Naive thymus-derived CD4-positive, alpha-beta T cell (primary cell): ENCODE measurements at regions not wholly inside any gene's neighbourhood (a gene's known extent, or its start where the extent isn't known, plus 50 kb on each side); places are given as distances from the start of the nearest gene placed in this dataset.

Experiments used
- ATAC-seq: fragments of 150-1000 bp; cut with Tn5 transposase; 2 replicates; pipeline ENCODE4 v1.10.0; 2021; ENCODE audit warnings: mild to moderate bottlenecking, moderate library complexity
- CTCF ChIA-PET: fragments of 350-600 bp; sonication (Branson Sonifier 250); formaldehyde crosslinking; loops from one replicate; lab custom pipeline; 2021; ENCODE audit warnings: antibody characterized with exemption; lab: Charles Lee
- POLR2A ChIA-PET: fragments of 350-600 bp; sonication (Branson Sonifier 250); formaldehyde crosslinking; loops from one replicate; lab custom pipeline; 2021; ENCODE audit warnings: antibody characterized with exemption, inconsistent platforms; lab: Charles Lee
- DNase-seq, 9 donors: peaks; one replicate each; pipeline versions ENCODE4 v3.0.0 to v3.0.0-alpha.2; 2020 to 2022; ENCODE audit warnings: mixed read lengths in 1 of 9
- H3K27ac ChIP-seq: one replicate; pipeline ENCODE4 v1.7.0; 2013; ENCODE audit warnings: mild to moderate bottlenecking, low read depth, low read length, moderate library complexity
- H3K27me3 ChIP-seq, 2 donors: one replicate each; pipeline ENCODE4 v1.7.0; 2013; ENCODE audit warnings: low read length in 2 of 2, mild to moderate bottlenecking in 2 of 2, moderate library complexity in 2 of 2; ENCODE audit not compliant: control insufficient read depth in 2 of 2, insufficient read depth in 2 of 2
- H3K36me3 ChIP-seq, 3 experiments: 1 replicate in 2 of 3; 2 replicates in 1 of 3; pipeline ENCODE4 v1.7.0; 2013; ENCODE audit warnings: low read length in 3 of 3, mild to moderate bottlenecking in 3 of 3, moderate library complexity in 1 of 3; ENCODE audit not compliant: insufficient read depth in 3 of 3, control insufficient read depth in 2 of 3
- H3K4me1 ChIP-seq, 2 donors: one replicate each; pipeline ENCODE4 v1.7.0; 2013; ENCODE audit warnings: low read length in 2 of 2, mild to moderate bottlenecking in 2 of 2, moderate library complexity in 1 of 2; ENCODE audit not compliant: control insufficient read depth in 2 of 2, insufficient read depth in 2 of 2
- H3K4me3 ChIP-seq: 2 replicates; pipeline ENCODE4 v1.7.0; 2013; ENCODE audit warnings: mild to moderate bottlenecking, low read length
- H3K9me3 ChIP-seq, 3 experiments: 1 replicate in 2 of 3; 2 replicates in 1 of 3; pipeline ENCODE4 v1.7.0; 2013; ENCODE audit warnings: low read length in 3 of 3; ENCODE audit not compliant: control insufficient read depth in 2 of 3
- H3K27ac Mint-ChIP-seq, 9 donors: one replicate each; pipeline ENCODE4 v1.8.0; 2020 to 2022; ENCODE audit warnings: mixed read lengths in 9 of 9, mild to moderate bottlenecking in 8 of 9, moderate library complexity in 5 of 9, inconsistent platforms in 2 of 9
- H3K27me3 Mint-ChIP-seq, 5 donors: one replicate each; pipeline ENCODE4 v1.8.0; 2021 to 2022; ENCODE audit warnings: mixed read lengths in 5 of 5, mild to moderate bottlenecking in 1 of 5
- H3K36me3 Mint-ChIP-seq, 5 donors: one replicate each; pipeline ENCODE4 v1.8.0; 2020 to 2022; ENCODE audit warnings: mixed read lengths in 5 of 5, mild to moderate bottlenecking in 3 of 5, inconsistent platforms in 1 of 5
- H3K4me1 Mint-ChIP-seq, 7 donors: one replicate each; pipeline ENCODE4 v1.8.0; 2020 to 2022; ENCODE audit warnings: mixed read lengths in 7 of 7, mild to moderate bottlenecking in 3 of 7, inconsistent platforms in 1 of 7
- H3K4me3 Mint-ChIP-seq, 10 donors: one replicate each; pipeline ENCODE4 v1.8.0; 2020 to 2022; ENCODE audit warnings: mild to moderate bottlenecking in 10 of 10, mixed read lengths in 10 of 10, moderate library complexity in 6 of 10, inconsistent platforms in 2 of 10
- H3K9me3 Mint-ChIP-seq, 11 donors: one replicate each; pipeline ENCODE4 v1.8.0; 2020 to 2022; ENCODE audit warnings: mixed read lengths in 11 of 11, mild to moderate bottlenecking in 4 of 11, inconsistent platforms in 1 of 11, moderate library complexity in 1 of 11
- intact Hi-C, 2 donors: fragments of 100-400 bp; cut with micrococcal nuclease; formaldehyde crosslinking; loops; one replicate each; pipeline ENCODE4 v1.15.1; 2023

DNA sequence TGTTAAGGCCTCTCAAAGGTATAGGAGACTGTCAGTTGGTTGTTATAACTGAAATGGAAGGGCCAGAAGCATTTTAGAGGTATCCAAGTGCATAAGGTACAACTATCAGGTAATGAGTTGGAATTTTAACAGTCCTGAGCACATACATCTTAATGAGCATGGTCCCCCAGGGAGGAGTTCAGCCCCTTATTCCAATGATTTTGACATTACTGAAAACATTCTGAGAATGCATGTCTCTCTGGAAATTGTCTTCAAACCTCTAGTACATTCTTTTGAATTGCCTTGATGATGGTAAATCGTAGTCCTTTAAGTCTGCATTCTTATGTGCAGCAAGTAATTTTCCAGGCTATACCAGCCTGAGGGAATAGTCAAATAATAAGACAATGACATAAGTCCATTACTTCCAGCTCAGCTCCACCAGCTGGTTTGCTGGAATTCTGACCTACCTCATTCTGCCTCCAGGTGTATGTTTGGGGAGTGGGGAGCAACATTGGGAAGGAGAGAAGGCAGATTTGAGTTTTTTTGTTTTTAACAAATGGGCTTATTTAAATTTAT is 239.2 kb downstream of the MSRB3 start:
- DNase-seq = no peak
- Mint-ChIP-seq H3K4me3 (no peak overlapping the region), H3K4me1 (no peaks in the 10 kb centered on the region), H3K27me3 (peaks cover 0 to 14% (median 5%) of the 10 kb centered on the region in 5 donors), H3K36me3 (no peaks in the 10 kb centered on the region), H3K27ac (no peak overlapping the region), H3K9me3 (peaks cover 0 to 3% (median 0%) of the 10 kb centered on the region in 11 donors)
- no peaks in the 10 kb centered on the region for H3K36me3 ChIP-seq
- POLR2A ChIA-PET = no interaction called here
- intact Hi-C loops = no loop called here
- no peak overlapping the region for H3K27ac ChIP-seq
- ATAC-seq = no peak
- no peaks in the 10 kb centered on the region for H3K27me3 ChIP-seq
- no peak overlapping the region for H3K4me3 ChIP-seq
- CTCF ChIA-PET = no interaction called here
- no peaks in the 10 kb centered on the region for H3K9me3 ChIP-seq
- H3K4me1 ChIP-seq = no peaks in the 10 kb centered on the region

DNA sequence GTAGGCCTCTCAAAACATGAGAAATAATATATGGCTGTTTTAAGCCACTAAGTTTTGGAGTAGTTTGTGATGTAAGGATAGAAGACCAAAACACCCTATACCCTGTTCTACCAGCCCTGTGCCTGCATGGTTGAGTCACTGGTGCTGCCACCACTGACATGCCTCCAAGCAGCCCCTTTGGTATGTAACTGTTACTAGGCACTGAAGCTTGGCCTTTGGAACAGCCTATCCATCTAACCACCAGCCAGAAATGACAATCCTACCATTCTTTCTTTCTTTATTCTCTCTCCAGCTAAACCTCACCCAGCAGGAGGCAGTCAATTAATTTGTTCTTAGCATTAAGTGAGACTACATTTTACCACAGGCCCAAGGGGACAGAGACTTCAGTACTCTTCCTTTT is 240.3 kb downstream of the MSRB3 start:
- CTCF ChIA-PET = no interaction called here
- H3K4me1 ChIP-seq = no peaks in the 10 kb centered on the region

DNA sequence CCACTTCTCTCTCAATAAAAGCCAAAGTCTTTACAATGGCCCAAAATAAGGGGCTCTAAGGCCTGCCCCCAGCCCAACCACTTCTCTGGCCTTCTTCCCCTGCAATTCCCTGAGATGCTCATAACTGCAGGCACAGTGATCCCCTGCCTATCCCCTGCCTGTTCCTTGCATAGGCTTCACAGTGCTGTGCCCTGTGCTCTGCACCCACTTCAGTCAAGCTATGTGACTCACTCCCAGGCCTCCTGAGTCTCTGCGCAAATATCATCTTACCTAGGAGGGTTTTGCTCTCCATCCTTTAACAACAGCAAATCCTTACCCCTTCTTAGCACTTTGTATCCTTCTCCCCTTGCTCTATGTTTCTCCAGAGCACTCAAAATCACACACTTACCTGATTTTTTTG is 242.2 kb downstream of the MSRB3 start:
- no peak overlapping the region for H3K4me3 Mint-ChIP-seq
- peaks cover 0 to 20% (median 5%) of the 10 kb centered on the region in 5 donors for H3K27me3 Mint-ChIP-seq
- H3K27ac Mint-ChIP-seq = no peak overlapping the region
- H3K9me3 Mint-ChIP-seq = peaks cover 0 to 5% (median 0%) of the 10 kb centered on the region in 11 donors
- ChIA-PET CTCF (no interaction called here), POLR2A (no interaction called here)
- Histone ChIP-seq H3K27me3 (no peaks in the 10 kb centered on the region), H3K4me3 (no peak overlapping the region), H3K27ac (no peak overlapping the region), H3K4me1 (no peaks in the 10 kb centered on the region), H3K9me3 (no peaks in the 10 kb centered on the region), H3K36me3 (no peaks in the 10 kb centered on the region)
- ATAC-seq = no peak
- intact Hi-C loops = no loop called here
- no peaks in the 10 kb centered on the region for H3K36me3 Mint-ChIP-seq
- no peaks in the 10 kb centered on the region for H3K4me1 Mint-ChIP-seq
- no peak for DNase-seq

More for the DNA sequence above, 240.3 kb downstream of the MSRB3 start:
- POLR2A ChIA-PET = no interaction called here
- Histone ChIP-seq H3K36me3 (no peaks in the 10 kb centered on the region), H3K27ac (no peak overlapping the region), H3K27me3 (no peaks in the 10 kb centered on the region), H3K9me3 (no peaks in the 10 kb centered on the region), H3K4me3 (no peak overlapping the region)
- intact Hi-C loops = no loop called here
- no peaks in the 10 kb centered on the region for H3K4me1 Mint-ChIP-seq
- no peak for DNase-seq
- H3K27ac Mint-ChIP-seq = no peak overlapping the region
- no peak overlapping the region for H3K4me3 Mint-ChIP-seq
- H3K27me3 Mint-ChIP-seq = peaks cover 0 to 16% (median 5%) of the 10 kb centered on the region in 5 donors
- no peak for ATAC-seq
- H3K36me3 Mint-ChIP-seq = no peaks in the 10 kb centered on the region
- H3K9me3 Mint-ChIP-seq = peaks cover 0 to 3% (median 0%) of the 10 kb centered on the region in 11 donors

- H3K9me3 Mint-ChIP-seq = peaks cover 0 to 8% (median 0%) of the 10 kb centered on the region in 11 donors
- H3K4me3 Mint-ChIP-seq = no peak overlapping the region
- ATAC-seq (no peak), DNase-seq (no peak)
- Histone ChIP-seq H3K4me3 (no peak overlapping the region), H3K9me3 (no peaks in the 10 kb centered on the region), H3K27ac (no peak overlapping the region), H3K36me3 (no peaks in the 10 kb centered on the region), H3K4me1 (no peaks in the 10 kb centered on the region), H3K27me3 (no peaks in the 10 kb centered on the region)
- no peaks in the 10 kb centered on the region for H3K4me1 Mint-ChIP-seq
- H3K27ac Mint-ChIP-seq = no peak overlapping the region
- ChIA-PET POLR2A (no interaction called here), CTCF (no interaction called here)
- H3K36me3 Mint-ChIP-seq = no peaks in the 10 kb centered on the region
- peaks cover 0 to 20% (median 5%) of the 10 kb centered on the region in 5 donors for H3K27me3 Mint-ChIP-seq
- intact Hi-C loops = no loop called here
Observed at GRCh38 chr12:65522956-65523860, 244.7 kb downstream of the MSRB3 start.

DNA sequence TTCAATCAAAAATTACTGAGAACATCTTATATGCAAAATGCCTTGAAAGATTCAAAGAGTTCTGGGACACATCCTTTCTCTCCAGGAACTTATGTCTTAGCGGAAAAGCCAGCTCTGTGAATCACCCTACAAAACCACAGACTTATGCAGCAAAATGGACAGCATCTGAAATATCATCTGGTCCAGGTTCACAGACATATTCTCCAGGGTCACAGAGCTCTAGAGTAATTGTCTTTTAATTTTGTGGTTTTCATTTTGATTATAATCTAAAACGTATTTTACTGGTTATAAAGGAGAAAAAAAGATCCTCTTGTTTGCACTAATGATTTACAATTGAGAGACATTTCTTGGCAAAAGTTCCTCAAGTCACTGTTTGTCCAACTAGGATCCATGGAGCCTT is 246.2 kb downstream of the MSRB3 start:
- no peak overlapping the region for H3K4me3 Mint-ChIP-seq
- ChIA-PET CTCF (no interaction called here), POLR2A (no interaction called here)
- H3K27me3 Mint-ChIP-seq = peaks cover 0 to 20% (median 5%) of the 10 kb centered on the region in 5 donors
- Histone ChIP-seq H3K9me3 (no peaks in the 10 kb centered on the region), H3K4me1 (no peaks in the 10 kb centered on the region), H3K27me3 (no peaks in the 10 kb centered on the region), H3K36me3 (no peaks in the 10 kb centered on the region), H3K27ac (no peak overlapping the region), H3K4me3 (no peak overlapping the region)
- no peak overlapping the region for H3K27ac Mint-ChIP-seq
- intact Hi-C loops = no loop called here
- H3K36me3 Mint-ChIP-seq = no peaks in the 10 kb centered on the region
- H3K9me3 Mint-ChIP-seq = peaks cover 0 to 7% (median 0%) of the 10 kb centered on the region in 11 donors
- H3K4me1 Mint-ChIP-seq = no peaks in the 10 kb centered on the region
- ATAC-seq (no peak), DNase-seq (no peak)

DNA sequence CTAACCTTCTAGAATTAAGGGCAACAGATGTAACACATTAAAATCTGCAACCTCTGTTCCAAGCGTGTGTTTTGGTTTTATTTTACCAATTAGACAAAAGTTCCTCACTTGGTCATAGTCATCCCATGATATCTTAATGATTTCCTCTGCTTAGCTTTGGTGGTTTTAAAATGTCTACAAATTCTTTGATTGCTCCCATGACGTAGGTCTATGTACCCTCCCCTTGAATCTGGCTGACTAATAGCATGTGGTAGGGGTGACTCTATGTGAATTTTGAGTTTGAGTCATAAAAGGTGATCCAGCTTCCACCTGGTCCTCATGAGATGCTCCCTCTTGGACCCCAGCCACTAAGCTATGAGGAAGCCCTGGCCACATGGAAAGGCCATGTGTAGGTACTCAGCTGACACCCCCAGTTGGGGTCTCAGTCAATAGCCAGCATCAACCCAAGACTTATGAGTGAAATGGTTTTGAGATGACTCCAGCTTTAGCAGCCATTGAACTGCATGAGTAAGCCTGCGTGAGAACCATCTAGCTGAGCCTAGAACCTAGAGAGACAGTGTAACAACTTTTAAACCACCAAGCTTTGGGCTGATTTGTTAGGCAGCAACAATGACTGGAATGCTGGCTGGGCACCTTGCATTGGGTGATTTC is 247.1 kb downstream of the MSRB3 start:
- Mint-ChIP-seq H3K27ac (no peak overlapping the region), H3K4me1 (no peaks in the 10 kb centered on the region), H3K36me3 (no peaks in the 10 kb centered on the region), H3K27me3 (peaks cover 0 to 24% (median 5%) of the 10 kb centered on the region in 5 donors), H3K9me3 (peaks cover 0 to 7% (median 2%) of the 10 kb centered on the region in 11 donors), H3K4me3 (no peak overlapping the region)
- intact Hi-C loops = no loop called here
- Histone ChIP-seq H3K4me3 (no peak overlapping the region), H3K9me3 (no peaks in the 10 kb centered on the region), H3K4me1 (no peaks in the 10 kb centered on the region), H3K36me3 (no peaks in the 10 kb centered on the region), H3K27ac (no peak overlapping the region), H3K27me3 (no peaks in the 10 kb centered on the region)
- POLR2A ChIA-PET = no interaction called here
- CTCF ChIA-PET = no interaction called here
- ATAC-seq = no peak
- DNase-seq = no peak
